K562 (cell line): ENCODE measurements at regions not wholly inside any gene's neighbourhood (a gene's known extent, or its start where the extent isn't known, plus 50 kb on each side); places are given as distances from the start of the nearest gene placed in this dataset.

Experiments used
- MTA3 ChIP-seq: fragments of 450-650 bp; formaldehyde crosslinking; IDR thresholded peaks from 2 replicates; pipeline ENCODE4 v1.6.1; 2017; ENCODE audit warnings: mild to moderate bottlenecking, borderline replicate concordance
- TF ChIP-seq, protein P1 (sequence below), 3 experiments: IDR thresholded peaks in 2 of 3; conservative IDR thresholded peaks in 1 of 3; 2 replicates each; pipeline ENCODE4 v1.5.1; 2011 to 2012; ENCODE audit warnings: low read length in 3 of 3, mild to moderate bottlenecking in 3 of 3, control low read depth in 2 of 3, improper control_type of control experiment in 1 of 3, inconsistent platforms in 1 of 3, low read depth in 1 of 3, mixed read lengths in 1 of 3, moderate library complexity in 1 of 3; ENCODE audit not compliant: insufficient read depth in 2 of 3

GRCh38 chr16:5482256-5482655, 384.7 kb upstream of the EEF2KMT start:
- TF ChIP-seq, protein P1, sequence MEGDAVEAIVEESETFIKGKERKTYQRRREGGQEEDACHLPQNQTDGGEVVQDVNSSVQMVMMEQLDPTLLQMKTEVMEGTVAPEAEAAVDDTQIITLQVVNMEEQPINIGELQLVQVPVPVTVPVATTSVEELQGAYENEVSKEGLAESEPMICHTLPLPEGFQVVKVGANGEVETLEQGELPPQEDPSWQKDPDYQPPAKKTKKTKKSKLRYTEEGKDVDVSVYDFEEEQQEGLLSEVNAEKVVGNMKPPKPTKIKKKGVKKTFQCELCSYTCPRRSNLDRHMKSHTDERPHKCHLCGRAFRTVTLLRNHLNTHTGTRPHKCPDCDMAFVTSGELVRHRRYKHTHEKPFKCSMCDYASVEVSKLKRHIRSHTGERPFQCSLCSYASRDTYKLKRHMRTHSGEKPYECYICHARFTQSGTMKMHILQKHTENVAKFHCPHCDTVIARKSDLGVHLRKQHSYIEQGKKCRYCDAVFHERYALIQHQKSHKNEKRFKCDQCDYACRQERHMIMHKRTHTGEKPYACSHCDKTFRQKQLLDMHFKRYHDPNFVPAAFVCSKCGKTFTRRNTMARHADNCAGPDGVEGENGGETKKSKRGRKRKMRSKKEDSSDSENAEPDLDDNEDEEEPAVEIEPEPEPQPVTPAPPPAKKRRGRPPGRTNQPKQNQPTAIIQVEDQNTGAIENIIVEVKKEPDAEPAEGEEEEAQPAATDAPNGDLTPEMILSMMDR (IDR thresholded peaks at IDR 0.05 in 2 of 3, conservative IDR thresholded peaks at IDR 0.05 in 1 of 3; ENCODE audit: insufficient read depth in 2 of 3, low read depth in 1 of 3, low read length in 3 of 3), result no peak
- TF ChIP-seq MTA3, result no peak
